SKM-1 (cell line): ENCODE measurements at regions not wholly inside any gene's neighbourhood (a gene's known extent, or its start where the extent isn't known, plus 50 kb on each side); places are given as distances from the start of the nearest gene placed in this dataset.

ENCODE experiments used
- DNase-seq: peaks from one replicate; lab custom pipeline; 2025; ENCODE audit not compliant: unreplicated experiment; lab: John Stamatoyannopoulos, UW

DNA sequence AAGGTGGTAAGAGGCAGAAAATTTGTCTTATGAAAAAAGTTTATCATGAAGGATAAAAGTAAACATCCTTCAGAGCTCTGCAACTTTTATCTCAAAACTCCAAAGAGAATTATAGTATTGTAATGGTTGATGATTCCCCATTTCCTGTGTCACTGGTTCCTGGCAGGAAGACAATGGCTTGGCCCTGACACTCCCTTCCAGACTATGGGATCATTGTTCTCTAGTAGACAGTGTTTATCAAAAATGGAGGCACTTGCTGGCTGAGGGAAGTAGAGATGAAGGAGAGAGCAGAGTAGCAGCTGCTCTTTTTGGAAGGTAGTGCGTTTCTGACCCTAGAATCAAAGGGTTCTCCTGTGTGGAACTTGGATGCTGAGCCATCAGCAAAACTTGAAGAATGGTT, 145.9 kb upstream of the ATP1B1 start:
- no peak for DNase-seq

GRCh38 chr1:168963601-168964000, 142.9 kb upstream of the ATP1B1 start:
- DNase-seq, result no peak

DNA sequence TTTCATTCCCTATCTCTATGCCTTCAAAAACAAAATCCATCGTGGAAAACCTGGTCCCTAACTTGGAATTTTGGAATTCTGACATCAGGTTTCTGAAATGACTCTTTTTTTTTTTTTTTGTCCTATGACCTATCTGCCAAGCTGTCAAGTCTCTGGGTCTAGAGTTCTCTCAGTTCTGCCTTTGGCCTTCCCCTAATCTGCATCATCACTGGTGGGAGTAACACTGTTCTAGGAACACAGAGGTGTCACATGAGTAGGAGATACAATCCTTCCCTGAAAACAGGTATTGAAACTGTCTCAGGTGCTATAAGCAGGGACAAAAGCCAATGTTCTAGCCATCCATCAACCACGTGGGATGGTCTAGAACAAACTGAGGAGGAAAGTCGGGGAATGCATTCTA, 142.0 kb upstream of the ATP1B1 start:
- DNase-seq, result no peak

- no peak for DNase-seq
Observed at GRCh38 chr1:168966217-168966616, 140.3 kb upstream of the ATP1B1 start.

DNA sequence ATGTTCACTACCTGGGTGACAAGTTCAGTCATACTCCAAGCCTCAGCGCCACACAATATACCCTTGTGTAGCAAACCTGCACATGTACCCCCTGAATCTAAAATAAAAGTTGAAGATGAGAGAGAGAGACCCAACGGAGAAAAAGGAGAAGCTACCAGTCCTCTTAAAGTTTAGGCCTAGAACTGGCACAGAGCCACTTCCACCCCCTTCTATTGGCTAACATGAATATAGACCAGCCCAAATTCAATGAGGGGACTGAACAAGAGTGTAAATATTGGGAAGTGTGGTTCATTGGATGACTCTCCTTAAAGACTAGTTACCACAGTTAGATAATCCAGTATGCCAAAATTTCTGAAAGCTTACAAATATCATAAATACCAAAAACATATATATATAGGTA, 139.9 kb upstream of the ATP1B1 start:
- no peak for DNase-seq

GRCh38 chr1:168970926-168971659, 135.4 kb upstream of the ATP1B1 start:
- no peak for DNase-seq

DNA sequence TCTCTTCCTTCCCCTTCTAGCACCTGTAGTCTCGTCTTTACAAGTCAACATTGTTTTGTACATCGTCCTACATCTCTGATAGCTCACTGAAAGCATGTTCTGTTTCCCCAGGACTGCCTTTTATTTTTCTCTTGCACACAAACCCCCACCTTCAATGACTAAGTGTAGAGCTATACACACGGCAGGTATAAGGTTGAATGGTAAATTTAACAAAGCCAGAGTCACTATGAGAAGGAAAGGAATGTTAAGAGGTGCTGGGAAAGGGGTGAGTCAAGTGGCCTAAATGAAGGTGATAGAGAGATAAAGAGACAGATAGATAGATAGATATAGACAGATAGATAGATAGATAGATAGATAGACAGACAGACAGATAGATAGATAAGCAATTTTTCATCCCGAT, 134.3 kb upstream of the ATP1B1 start:
- no peak for DNase-seq

DNA sequence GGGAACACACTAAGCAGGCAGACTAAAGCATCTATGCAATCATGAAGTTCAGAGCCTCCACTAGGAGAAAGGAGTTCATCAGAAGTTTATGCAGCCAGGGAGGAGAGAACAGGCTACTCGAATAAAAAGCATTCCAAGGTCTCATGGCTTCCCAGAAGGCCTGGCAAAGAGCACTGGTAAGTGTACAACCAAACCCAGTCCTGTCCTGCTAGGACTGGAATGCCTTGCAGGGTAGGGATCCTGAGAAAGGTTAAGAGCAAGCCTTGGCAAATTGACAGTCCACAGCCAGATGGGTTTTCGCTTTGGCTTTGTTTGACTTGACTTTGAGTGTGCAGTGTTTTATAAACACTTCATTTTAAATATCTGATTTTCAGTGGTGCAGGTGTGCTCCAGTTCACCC, 133.6 kb upstream of the ATP1B1 start:
- DNase-seq, result no peak

DNA sequence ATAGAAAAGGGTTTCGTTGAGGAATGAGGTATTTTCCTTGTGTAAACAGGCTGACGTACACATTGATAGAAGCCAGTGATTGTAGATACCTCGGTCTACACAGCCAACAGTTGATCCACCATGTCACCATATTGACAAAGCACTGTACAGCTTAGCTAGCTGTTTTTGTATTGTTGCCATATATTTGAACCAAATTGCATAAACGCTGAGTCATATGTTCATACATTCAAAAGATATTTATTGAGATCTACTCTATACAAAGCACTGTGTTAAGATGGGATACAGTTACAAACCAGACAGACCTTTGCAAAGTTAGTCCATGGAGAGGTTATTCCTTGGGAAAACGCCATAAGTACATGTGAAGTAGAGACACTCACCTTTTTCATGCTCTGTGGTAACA, 132.4 kb upstream of the ATP1B1 start:
- DNase-seq, result no peak

DNA sequence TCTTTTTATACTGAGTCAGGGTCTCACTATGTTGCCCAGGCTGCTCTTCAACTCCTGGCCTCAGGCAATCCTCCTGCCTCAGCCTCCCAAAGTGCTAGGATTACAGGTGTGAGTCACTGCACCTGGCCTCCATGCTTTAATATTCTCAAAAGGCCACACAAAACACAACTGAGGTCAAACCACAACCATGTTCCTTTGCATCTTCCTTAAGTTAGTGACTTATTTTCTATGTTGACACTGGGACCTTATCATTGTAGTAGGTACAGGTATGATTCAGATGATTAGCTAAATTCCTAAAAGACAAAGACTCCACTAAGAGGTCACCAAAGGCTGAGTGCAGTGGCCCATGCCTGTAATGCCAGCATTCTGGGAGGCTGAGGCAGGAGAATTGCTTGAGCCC, 131.9 kb upstream of the ATP1B1 start:
- DNase-seq, result no peak

- DNase-seq, result no peak
Observed at GRCh38 chr1:168976267-168976666, 130.2 kb upstream of the ATP1B1 start.

DNA sequence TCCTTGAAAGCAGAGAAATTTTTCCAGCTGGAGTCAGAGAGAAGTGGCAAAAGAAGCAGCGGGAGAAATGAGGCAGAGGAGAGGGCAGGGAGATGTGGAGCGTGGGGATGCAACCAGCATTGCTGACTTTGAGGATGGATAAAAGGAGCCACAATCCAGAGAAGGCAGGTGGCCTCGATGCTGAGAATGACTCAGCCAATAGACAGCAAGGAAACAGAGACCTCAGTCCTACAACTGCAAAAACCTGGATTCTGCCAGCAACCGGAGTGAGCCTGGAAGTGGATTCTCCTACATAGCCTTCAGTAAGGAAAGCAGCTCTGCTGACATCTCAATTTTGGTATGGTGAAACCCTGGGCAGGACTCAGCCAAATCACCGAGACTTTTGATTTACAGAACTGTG, 128.9 kb upstream of the ATP1B1 start:
- DNase-seq, result no peak

GRCh38 chr1:168979276-168979675, 127.2 kb upstream of the ATP1B1 start:
- no peak for DNase-seq

DNA sequence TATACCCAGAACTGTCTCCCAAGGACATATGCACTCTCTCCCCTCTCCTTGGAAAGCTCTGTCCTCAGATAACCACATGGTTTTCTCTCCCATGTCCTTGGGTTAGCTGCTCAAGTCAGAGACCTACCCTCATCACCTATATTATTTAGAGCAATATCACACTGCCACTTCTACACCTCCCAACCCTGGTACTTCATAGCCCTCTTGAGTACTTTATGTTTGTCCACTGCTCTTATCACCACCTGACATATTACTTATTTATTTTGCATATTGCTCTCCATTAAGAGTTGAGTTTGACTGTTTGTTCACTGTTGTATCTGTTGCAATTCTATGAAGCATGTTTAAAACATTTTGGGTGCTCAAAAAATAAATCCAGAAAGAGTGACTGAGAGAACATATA, 126.3 kb upstream of the ATP1B1 start:
- no peak for DNase-seq

GRCh38 chr1:168980656-168981055, 125.8 kb upstream of the ATP1B1 start:
- no peak for DNase-seq

DNA sequence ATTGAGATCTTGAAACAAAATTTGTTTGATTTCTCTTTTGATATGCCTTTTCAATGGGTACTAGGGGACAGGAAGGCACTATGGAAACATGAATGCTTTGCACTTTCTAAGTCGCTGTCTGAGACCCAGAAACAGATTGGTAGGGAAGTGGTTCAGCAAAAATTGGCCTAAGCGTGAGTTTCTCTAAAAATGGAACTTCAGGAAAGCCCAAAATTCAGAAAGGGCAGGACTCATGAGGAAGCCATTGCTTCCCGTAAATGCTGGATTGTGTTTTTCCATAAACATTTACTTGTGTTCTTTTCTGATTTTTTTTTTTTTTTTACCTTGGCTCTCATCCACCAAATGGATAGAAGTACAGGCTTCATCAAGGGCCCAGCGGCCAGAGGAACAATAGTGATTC, 123.7 kb upstream of the ATP1B1 start:
- no peak for DNase-seq

DNA sequence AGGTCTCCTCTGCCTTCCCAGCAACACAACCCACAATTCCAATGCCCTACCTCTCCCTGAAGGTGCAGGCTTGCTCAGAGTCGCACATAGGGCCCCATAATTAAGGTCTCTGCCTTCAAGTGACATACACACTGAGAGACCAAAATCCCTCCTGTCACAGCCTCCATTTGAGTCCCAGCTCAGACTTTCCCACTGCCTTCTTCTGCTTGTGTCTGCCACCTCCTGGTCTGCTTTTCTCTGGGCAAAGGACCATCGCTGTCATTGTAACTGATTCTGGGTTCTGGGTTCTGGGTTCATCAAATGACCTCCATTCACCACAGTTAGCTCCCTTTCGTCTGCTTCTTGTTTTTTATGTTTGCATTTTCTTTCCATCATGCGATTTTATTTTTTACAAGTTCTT, 119.2 kb upstream of the ATP1B1 start:
- no peak for DNase-seq

DNA sequence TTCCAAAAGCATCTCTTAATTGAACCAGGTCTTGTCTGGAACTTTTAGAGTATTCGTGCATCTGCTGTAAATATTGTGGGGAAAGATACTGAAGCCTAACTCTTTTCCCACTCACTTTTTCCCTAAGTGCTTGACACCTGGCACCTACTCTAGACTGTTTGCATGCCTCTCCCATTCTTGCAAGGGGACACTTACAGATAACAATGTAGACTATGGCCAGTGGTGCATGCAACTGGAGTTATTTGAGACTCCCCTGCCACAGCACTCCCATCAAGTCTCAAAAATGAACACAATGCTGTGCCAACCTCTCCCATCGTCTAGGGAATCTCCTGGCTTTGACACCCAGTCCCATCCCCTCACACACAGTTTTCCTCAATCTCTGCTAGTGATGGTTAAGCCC, 118.6 kb upstream of the ATP1B1 start:
- DNase-seq, result no peak

- DNase-seq, result no peak
Observed at GRCh38 chr1:168989985-168990384, 116.5 kb upstream of the ATP1B1 start.

DNA sequence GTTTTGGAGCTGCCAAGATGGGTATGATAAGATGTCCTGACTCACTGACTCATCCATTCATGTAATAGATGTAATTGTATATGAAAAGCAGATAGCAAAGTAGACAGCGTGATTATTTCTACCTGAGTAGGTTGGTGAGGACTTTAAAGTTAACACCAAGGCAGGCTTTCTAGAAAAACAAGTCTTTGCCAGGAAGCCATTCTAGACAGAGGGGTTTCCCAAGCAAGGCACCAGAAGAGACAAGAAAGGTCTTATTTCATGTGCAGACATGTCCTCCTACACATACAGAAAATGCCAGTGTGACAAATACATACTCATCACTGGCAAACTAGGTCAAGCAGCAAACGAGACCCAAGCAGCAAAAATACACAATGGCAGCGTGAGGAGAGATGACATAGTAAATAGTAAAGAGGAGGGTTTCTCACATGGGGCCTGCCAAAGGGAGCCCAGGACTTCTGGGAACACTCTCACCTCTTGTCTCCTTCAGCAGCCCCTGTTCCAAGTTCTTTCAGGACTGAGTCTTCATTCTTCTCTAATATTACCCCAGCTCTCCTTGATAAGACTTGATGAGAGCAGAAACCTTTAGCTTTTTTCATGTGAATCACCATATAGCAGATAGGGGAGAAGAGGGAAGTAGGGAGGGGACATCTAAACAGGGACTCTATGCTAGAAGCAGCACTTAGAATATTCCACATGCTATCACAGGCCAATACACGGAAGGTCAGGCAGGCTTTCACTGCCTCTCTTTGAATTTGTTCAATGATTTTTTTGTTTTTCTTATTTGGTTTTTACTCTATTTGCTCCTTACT, 114.6 kb upstream of the ATP1B1 start:
- no peak for DNase-seq

DNA sequence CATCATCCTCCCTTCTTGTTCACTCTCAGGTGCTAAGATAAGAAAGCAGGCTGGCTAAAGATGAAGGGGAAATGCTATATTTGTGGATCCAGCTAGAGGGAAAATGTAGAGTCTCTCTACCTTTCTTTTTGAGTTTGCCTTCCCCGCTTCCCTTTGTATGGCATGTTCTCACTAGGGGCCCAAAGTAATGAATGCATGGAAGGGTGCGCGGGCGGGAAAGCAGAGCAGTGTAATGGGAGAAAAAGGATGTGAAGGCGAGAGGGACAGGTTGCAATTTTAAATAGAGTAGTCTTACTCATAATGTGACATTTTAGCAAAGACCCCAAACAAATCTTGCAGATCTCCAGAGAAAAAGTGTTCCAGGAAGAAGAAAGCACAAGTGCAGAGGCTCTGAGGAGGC, 105.1 kb upstream of the ATP1B1 start:
- DNase-seq, result no peak

- DNase-seq, result no peak
Observed at GRCh38 chr1:169003864-169004516, 102.5 kb upstream of the ATP1B1 start.
